EH (cell line): ENCODE measurements at regions not wholly inside any gene's neighbourhood (a gene's known extent, or its start where the extent isn't known, plus 50 kb on each side); places are given as distances from the start of the nearest gene placed in this dataset.

ENCODE experiments used
- DNase-seq: peaks from one replicate; pipeline ENCODE4 v3.0.0-alpha.2; 2015; ENCODE audit warnings: low read depth

GRCh38 chr10:78828647-78829539 lies 239.9 kb upstream of the ZMIZ1 start:
- DNase-seq: no peak

GRCh38 chr10:78829565-78829964 lies 239.2 kb upstream of the ZMIZ1 start:
- DNase-seq: peak; percentile 82

- DNase-seq: peak; percentile 64
Measured at GRCh38 chr10:78830062-78830975, 238.4 kb upstream of the ZMIZ1 start.

- DNase-seq: no peak
Measured at GRCh38 chr10:78830976-78831375, 237.8 kb upstream of the ZMIZ1 start.

- peak; percentile 16 for DNase-seq
Measured at GRCh38 chr10:78831461-78831860, 237.3 kb upstream of the ZMIZ1 start.

- DNase-seq: peak; percentile 15
Measured at GRCh38 chr10:78832281-78832680, 236.5 kb upstream of the ZMIZ1 start.

- no peak for DNase-seq
Measured at GRCh38 chr10:78838141-78838657, 230.6 kb upstream of the ZMIZ1 start.

- DNase-seq: no peak
Measured at GRCh38 chr10:78843495-78843894, 225.3 kb upstream of the ZMIZ1 start.

- no peak for DNase-seq
Measured at GRCh38 chr10:78844960-78845607, 223.7 kb upstream of the ZMIZ1 start.

- DNase-seq: no peak
Measured at GRCh38 chr10:78846071-78846470, 222.7 kb upstream of the ZMIZ1 start.

GRCh38 chr10:78846760-78847159 lies 222.0 kb upstream of the ZMIZ1 start:
- DNase-seq: no peak

GRCh38 chr10:78847485-78847884 lies 221.3 kb upstream of the ZMIZ1 start:
- DNase-seq: no peak

GRCh38 chr10:78849115-78849514 lies 219.7 kb upstream of the ZMIZ1 start:
- DNase-seq: no peak

- no peak for DNase-seq
Measured at GRCh38 chr10:78849731-78850130, 219.0 kb upstream of the ZMIZ1 start.

- no peak for DNase-seq
Measured at GRCh38 chr10:78850644-78851435, 217.9 kb upstream of the ZMIZ1 start.

- DNase-seq: peak; percentile 67
Measured at GRCh38 chr10:78851647-78852046, 217.1 kb upstream of the ZMIZ1 start.

GRCh38 chr10:78852466-78853240 lies 216.1 kb upstream of the ZMIZ1 start:
- peak; percentile 13 for DNase-seq

GRCh38 chr10:78853864-78854263 lies 214.9 kb upstream of the ZMIZ1 start:
- no peak for DNase-seq

GRCh38 chr10:78856421-78856820 lies 212.3 kb upstream of the ZMIZ1 start:
- no peak for DNase-seq

GRCh38 chr10:78857193-78857592 lies 211.6 kb upstream of the ZMIZ1 start:
- no peak for DNase-seq
